ENCODE measurements at regions not wholly inside any gene's neighbourhood (a gene's known extent, or its start where the extent isn't known, plus 50 kb on each side); places are given as distances from the start of the nearest gene placed in this dataset.

- DNase-seq, result no peak
These were observed 99.8 kb upstream of the TSPAN5 start for GRCh38 chr4:98758182-98758581.

- no peak for DNase-seq
These were observed 96.3 kb upstream of the TSPAN5 start for GRCh38 chr4:98754736-98755135.

- DNase-seq, result no peak
These were observed 90.8 kb upstream of the TSPAN5 start for GRCh38 chr4:98749206-98749605.

- no peak for DNase-seq
These were observed 90.2 kb upstream of the TSPAN5 start for GRCh38 chr4:98748609-98749008.

DNA sequence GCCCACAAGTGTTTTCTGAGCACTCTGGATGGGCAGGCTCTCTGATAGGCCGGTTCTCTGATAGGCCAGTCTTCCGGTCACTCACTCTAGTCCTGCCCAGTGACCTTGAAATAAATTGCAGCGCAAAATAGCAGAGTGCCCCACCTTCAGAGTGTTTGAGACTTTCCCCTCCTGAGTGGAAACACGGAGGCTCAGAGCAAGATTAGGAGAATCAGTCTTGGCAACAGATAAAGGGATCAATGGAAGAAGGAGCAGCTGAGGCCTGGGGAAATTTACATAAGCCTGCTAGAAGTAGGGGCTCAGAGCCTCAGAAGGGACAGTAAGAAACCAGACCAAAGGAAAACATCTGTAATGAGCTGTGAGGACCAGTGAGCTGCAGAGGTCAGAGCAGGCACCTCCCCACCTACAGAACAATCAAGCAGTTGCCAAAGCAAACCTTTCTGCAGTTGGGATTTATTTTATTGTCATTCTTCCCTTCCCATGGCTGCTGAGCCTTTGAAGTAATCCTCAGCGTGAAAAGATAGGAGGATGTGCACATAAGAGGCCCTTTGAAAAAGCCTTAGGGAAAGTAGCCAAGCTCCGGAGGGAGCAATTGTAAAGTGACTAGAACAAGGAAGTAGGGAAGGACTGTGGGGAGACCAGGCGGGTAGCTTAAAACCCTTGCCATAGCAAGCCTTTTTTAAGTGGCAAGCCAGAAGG, 89.1 kb upstream of the TSPAN5 start:
- no peak for DNase-seq

- DNase-seq, result no peak
These were observed 88.5 kb upstream of the TSPAN5 start for GRCh38 chr4:98746936-98747335.

DNA sequence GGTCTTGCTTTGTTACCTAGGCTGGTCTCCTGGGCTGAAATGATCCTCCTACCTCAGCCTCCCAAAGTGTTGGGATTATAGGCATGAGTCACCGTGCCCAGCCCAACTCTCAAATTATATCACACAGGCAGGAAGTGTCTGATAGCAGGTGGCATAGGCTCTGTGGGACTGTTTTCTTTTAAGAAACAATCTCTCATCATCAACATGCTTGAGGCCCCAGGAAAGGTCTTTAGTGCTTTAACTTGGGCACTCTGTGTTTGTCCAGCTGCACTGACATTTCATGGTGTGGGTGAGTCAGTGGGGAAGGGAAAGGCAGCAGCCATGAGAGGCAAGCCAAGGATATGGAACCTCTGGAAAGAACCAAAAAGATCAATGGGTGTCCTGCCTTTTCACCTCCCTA, 88.1 kb upstream of the TSPAN5 start:
- no peak for DNase-seq

DNA sequence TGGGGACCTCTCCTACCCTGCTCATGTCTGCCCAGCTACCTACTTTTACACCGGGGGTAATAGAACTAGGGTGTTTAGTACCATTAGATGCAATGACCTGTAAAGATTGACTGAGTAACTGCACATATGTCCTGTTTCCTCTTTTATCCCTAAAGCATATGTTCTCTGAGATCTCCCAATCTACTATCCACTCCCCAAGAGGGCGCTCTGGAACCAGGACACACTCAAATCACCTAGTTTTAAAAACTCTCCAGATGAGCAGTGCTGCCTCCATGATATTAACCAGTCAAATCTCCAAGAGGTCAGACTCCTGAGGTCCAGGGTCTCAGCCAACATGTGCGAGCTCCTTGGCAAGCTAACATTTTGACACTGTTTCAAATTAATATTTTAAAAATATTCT, 87.0 kb upstream of the TSPAN5 start:
- peak; percentile 12 to 50 (median 38) for DNase-seq

- no peak for DNase-seq
These were observed 86.2 kb upstream of the TSPAN5 start for GRCh38 chr4:98744372-98745150.

DNA sequence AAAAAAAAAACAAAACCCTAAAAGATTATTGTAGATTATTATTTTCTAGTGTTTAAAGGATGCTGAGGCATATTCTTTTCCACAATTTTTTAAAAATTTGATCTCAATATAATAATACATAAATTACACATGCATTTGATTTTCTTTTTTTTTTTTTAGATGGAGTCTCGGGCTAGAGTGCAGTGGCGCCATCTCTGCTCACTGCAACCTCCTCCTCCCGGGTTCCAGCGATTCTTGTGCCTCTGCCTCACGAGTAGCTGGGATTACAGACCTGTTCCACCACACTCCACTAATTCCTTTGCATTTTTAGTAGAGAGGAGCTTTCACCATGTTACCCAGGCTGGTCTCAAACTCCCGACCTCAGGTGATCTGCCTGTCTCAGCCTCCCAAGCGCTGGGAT, 83.5 kb upstream of the TSPAN5 start:
- no peak for DNase-seq

DNA sequence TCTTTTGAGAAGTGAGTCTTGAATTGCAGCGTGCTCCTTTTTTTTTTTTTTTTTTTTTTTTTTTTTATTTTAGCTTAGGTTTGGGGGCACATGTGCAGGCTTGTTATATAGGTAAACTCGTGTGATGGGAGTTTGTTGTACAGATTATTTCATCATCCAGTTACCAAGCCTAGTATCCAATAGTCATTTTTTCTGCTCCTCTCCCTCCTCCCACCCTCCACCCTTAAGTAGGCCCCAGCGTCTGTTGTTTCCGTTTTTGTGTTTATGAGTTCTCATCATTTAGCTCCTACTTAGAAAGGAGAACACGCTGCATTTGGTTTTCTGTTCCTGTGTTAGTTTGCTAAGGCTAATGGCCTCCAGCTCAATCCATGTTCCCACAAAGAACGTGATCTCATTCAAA, 81.3 kb upstream of the TSPAN5 start:
- no peak for DNase-seq

DNA sequence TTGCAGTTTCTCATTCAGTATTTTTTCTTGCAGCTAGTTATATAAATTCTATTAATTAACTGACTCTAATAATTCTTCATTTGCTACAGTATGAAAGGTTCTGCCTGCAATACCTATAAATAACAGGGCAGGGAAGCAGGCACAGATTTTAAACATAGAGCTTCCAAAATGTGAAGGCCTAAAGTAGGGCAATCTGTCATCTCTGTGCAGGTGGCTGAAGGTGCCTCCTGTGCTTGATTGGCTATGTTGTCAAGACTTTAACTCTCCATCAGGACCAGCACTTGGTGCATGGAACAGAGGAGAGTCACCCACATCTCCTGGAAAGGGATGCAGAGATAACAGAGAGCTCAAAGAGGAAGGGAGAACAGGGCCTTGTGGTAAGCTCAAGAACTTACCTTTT, 75.2 kb upstream of the TSPAN5 start:
- DNase-seq, result no peak

DNA sequence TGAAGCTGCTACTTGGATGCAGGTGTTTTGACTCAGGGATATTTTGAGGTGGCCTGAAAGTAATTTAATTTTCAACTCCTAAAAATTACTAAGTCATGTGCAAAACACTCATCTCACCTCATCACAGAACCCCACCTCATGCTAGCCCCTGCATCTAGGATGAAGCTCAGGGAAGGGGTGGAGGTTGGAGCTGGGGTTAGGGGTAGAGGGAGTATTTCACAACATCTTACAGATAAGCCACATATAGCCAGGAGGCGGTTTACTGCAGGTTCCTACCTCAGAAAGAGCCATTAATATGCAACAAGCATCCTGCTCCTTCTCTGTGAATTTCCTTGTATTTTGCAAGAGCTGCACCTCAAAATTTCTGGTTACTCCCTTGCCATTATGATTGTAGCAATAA, 70.5 kb upstream of the TSPAN5 start:
- DNase-seq, result no peak

DNA sequence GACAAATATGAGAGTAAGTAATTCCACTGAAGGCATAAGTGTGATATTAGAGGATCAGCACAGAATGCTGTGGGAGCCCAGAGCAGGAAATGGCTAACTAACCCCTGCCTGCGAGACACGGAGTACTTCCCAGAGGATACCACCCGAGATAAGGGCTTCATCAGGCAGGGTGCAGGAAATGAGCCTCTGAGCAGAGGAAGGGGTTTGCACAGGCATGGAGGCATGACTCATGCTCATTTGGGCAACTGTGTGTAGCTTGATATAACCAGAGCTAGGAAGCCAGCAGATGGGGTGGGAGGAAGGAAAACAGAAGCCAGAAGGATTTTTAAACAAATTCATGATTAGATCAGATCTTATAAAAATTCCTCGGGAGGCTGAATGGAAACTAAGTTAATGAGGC, 70.0 kb upstream of the TSPAN5 start:
- DNase-seq, result peak; percentile 1 to 16 (median 8)

GRCh38 chr4:98722000-98722399, 63.6 kb upstream of the TSPAN5 start:
- DNase-seq, result no peak

GRCh38 chr4:98720871-98721480, 62.6 kb upstream of the TSPAN5 start:
- DNase-seq, result no peak

- DNase-seq, result no peak
These were observed 58.4 kb upstream of the TSPAN5 start for GRCh38 chr4:98716796-98717195.

GRCh38 chr4:98712607-98713006, 54.2 kb upstream of the TSPAN5 start:
- no peak for DNase-seq

DNA sequence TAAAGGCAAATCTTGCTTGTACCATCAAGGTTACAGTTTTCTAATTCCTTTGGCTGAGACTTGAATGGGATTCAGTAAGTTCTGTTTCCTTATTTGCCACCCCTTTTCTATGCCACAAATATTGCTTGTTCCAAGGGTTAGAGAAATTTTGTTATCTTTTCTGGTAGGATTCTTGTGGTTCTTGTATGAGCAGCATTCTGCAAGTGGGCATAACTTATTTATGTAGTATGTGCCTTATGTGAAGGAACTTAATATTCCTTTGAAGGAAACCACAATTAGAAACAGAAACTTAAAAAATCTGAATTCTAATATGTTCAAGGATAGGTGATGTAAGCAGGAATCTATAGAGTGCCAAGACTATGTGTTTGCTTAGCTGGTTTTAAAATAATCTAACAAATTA, 53.1 kb upstream of the TSPAN5 start:
- no peak for DNase-seq

DNA sequence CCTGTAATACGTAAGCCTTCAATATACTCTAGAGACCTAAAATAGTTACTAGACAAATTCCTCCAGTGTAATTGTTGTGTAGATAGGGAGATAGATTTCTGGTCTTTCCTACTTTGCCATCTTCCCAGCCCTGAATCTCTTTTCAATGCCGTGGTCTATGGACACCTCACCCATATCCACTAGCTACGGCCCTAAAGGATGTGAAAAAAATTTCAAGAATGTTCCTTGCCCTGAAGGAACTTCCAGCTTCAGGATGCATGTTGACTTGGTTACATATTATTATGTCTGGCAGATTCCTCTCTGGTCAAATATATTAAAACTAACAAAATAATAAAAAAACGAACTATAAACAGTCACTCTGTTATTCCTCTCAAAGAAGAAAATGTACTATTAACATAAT, 52.4 kb upstream of the TSPAN5 start:
- DNase-seq, result no peak

Measured in suppressor macrophage (primary cell).